Keratinocyte (primary cell): ENCODE measurements at regions not wholly inside any gene's neighbourhood (a gene's known extent, or its start where the extent isn't known, plus 50 kb on each side); places are given as distances from the start of the nearest gene placed in this dataset.

Source experiments
- DNase-seq: peaks from one replicate; pipeline ENCODE4 v3.0.0-alpha.2; 2011; ENCODE audit warnings: low read depth, missing footprints, low spot score
- FAIRE-seq: peaks from 2 replicates; lab custom pipeline; 2011; peaks lifted over from hg19 to GRCh38; lab: Jason Lieb, UNC
- H2AFZ ChIP-seq: 2 replicates; pipeline ENCODE4 v1.6.0; 2012; ENCODE audit warnings: low read length, control low read depth, inconsistent platforms; ENCODE audit not compliant: control insufficient read depth
- H3K27ac ChIP-seq: 2 replicates; pipeline ENCODE4 v1.5.1; 2011; ENCODE audit warnings: low read length; ENCODE audit not compliant: control insufficient read depth, insufficient read depth
- H3K27me3 ChIP-seq: 3 replicates; pipeline ENCODE4 v1.6.0; 2011; ENCODE audit warnings: low read length; ENCODE audit not compliant: control insufficient read depth, insufficient read depth; ENCODE audit errors: extremely low read depth
- H3K36me3 ChIP-seq, 2 experiments: 2 replicates in 1 of 2; 3 replicates in 1 of 2; pipeline ENCODE4 v1.5.1; 2011; ENCODE audit warnings: low read length in 2 of 2, mild to moderate bottlenecking in 1 of 2; ENCODE audit not compliant: control insufficient read depth in 2 of 2, insufficient read depth in 2 of 2; ENCODE audit errors: extremely low read depth in 1 of 2
- H3K4me1 ChIP-seq: 3 replicates; pipeline ENCODE4 v1.5.1; 2011; ENCODE audit warnings: low read length; ENCODE audit not compliant: control insufficient read depth, insufficient read depth; ENCODE audit errors: extremely low read depth
- H3K4me2 ChIP-seq: 3 replicates; pipeline ENCODE4 v1.6.0; 2011; ENCODE audit warnings: low read depth, low read length; ENCODE audit not compliant: control insufficient read depth, insufficient read depth; ENCODE audit errors: extremely low read depth
- H3K4me3 ChIP-seq, 3 experiments: fragments of 200-600 bp in 1 of 3; sonication (generic) in 1 of 3; 2 replicates in 2 of 3; 3 replicates in 1 of 3; pipeline ENCODE4 v1.5.1; 2011 to 2016; ENCODE audit warnings: low read length in 3 of 3, mild to moderate bottlenecking in 3 of 3, control low read depth in 2 of 3, inconsistent platforms in 1 of 3, low read depth in 1 of 3, mixed read lengths in 1 of 3, mixed run types in 1 of 3, moderate library complexity in 1 of 3; ENCODE audit not compliant: control insufficient read depth in 2 of 3, insufficient read depth in 2 of 3; ENCODE audit errors: extremely low read depth in 1 of 3
- H3K79me2 ChIP-seq: 2 replicates; pipeline ENCODE4 v1.6.0; 2012; ENCODE audit warnings: low read length; ENCODE audit not compliant: control insufficient read depth, insufficient read depth
- H3K9ac ChIP-seq: 3 replicates; pipeline ENCODE4 v1.6.0; 2011; ENCODE audit warnings: low read length; ENCODE audit not compliant: control insufficient read depth, insufficient read depth; ENCODE audit errors: extremely low read depth
- H3K9me1 ChIP-seq: 3 replicates; pipeline ENCODE4 v1.6.0; 2011; ENCODE audit warnings: low read length; ENCODE audit not compliant: control insufficient read depth, insufficient read depth; ENCODE audit errors: extremely low read depth
- H3K9me3 ChIP-seq: 2 replicates; pipeline ENCODE4 v1.5.1; 2012; ENCODE audit warnings: low read depth, low read length; ENCODE audit not compliant: control insufficient read depth
- H4K20me1 ChIP-seq: 3 replicates; pipeline ENCODE4 v1.6.0; 2011; ENCODE audit warnings: low read length; ENCODE audit not compliant: control insufficient read depth, insufficient read depth; ENCODE audit errors: extremely low read depth
- CTCF ChIP-seq, 3 experiments: IDR thresholded peaks in 1 of 3; conservative IDR thresholded peaks in 1 of 3; optimal IDR thresholded peaks in 1 of 3; 2 replicates in 2 of 3; 3 replicates in 1 of 3; pipeline versions ENCODE3 to v1.5.1; 2011; ENCODE audit warnings: low read length in 3 of 3, mild to moderate bottlenecking in 3 of 3, moderate library complexity in 2 of 3, control low read depth in 1 of 3, inconsistent platforms in 1 of 3; ENCODE audit not compliant: insufficient read depth in 2 of 3; ENCODE audit errors: extremely low read depth in 1 of 3
- EZH2 ChIP-seq: IDR thresholded peaks from one replicate; pipeline ENCODE4 v1.6.1; 2012; ENCODE audit warnings: inconsistent platforms, mild to moderate bottlenecking, low read length, moderate library complexity
- dilution Hi-C: fragments of 300-500 bp; cut with MboI; formaldehyde crosslinking; loops from one replicate; pipeline ENCODE4 v1.7.0; 2020; ENCODE audit warnings: low sequenced_read_pairs; ENCODE audit not compliant: extremely low pct_ligation_motif_present

- Histone ChIP-seq H2AFZ (no peak overlapping the region), H3K4me3 (no peak overlapping the region), H4K20me1 (no peaks in the 10 kb centered on the region), H3K9me1 (no peaks in the 10 kb centered on the region), H3K9ac (no peak overlapping the region), H3K4me1 (no peaks in the 10 kb centered on the region), H3K36me3 (peaks cover 0 to 2% of the 10 kb centered on the region in 2 experiments), H3K79me2 (no peaks in the 10 kb centered on the region), H3K27me3 (no peaks in the 10 kb centered on the region), H3K27ac (no peak overlapping the region), H3K4me2 (no peak overlapping the region), H3K9me3 (no peaks in the 10 kb centered on the region)
- no peak for TF ChIP-seq CTCF (optimal IDR thresholded peaks at IDR 0.05 in 1 of 3, IDR thresholded peaks at IDR 0.05 in 1 of 3, conservative IDR thresholded peaks at IDR 0.05 in 1 of 3; ENCODE audit: extremely low read depth in 1 of 3, insufficient read depth in 2 of 3, low read length in 3 of 3)
- no peak for FAIRE-seq
- dilution Hi-C loops, result no loop called here
- DNase-seq, result no peak
These were observed 147.9 kb upstream of the POU3F1 start for GRCh38 chr1:38194472-38194871.

GRCh38 chr1:38193040-38193439 lies 146.4 kb upstream of the POU3F1 start:
- DNase-seq, result no peak
- no peaks in the 10 kb centered on the region for H3K9me3 ChIP-seq

More at GRCh38 chr1:38193040-38193439, 146.4 kb upstream of the POU3F1 start:
- Histone ChIP-seq H3K4me1 (no peaks in the 10 kb centered on the region), H4K20me1 (no peaks in the 10 kb centered on the region), H3K27me3 (no peaks in the 10 kb centered on the region), H3K4me2 (no peak overlapping the region), H3K27ac (no peak overlapping the region), H3K4me3 (no peak overlapping the region), H3K9ac (no peak overlapping the region), H2AFZ (no peak overlapping the region), H3K36me3 (peaks cover 0 to 2% of the 10 kb centered on the region in 2 experiments), H3K79me2 (no peaks in the 10 kb centered on the region), H3K9me1 (no peaks in the 10 kb centered on the region)
- FAIRE-seq, result no peak
- TF ChIP-seq CTCF (optimal IDR thresholded peaks at IDR 0.05 in 1 of 3, IDR thresholded peaks at IDR 0.05 in 1 of 3, conservative IDR thresholded peaks at IDR 0.05 in 1 of 3; ENCODE audit: extremely low read depth in 1 of 3, insufficient read depth in 2 of 3, low read length in 3 of 3), result no peak
- TF ChIP-seq EZH2, result no peak
- dilution Hi-C loops, result no loop called here
